HCT116 (cell line): ENCODE measurements at regions not wholly inside any gene's neighbourhood (a gene's known extent, or its start where the extent isn't known, plus 50 kb on each side); places are given as distances from the start of the nearest gene placed in this dataset.

Experiments
- POLR2A ChIP-seq: IDR thresholded peaks from 2 replicates; pipeline ENCODE4 v1.7.0; 2011; ENCODE audit warnings: borderline replicate concordance; ENCODE audit not compliant: insufficient read depth, insufficient read length; ENCODE audit errors: extremely low read depth
- POLR2AphosphoS5 ChIP-seq: IDR thresholded peaks from 2 replicates; pipeline ENCODE4 v1.6.1; 2011; ENCODE audit warnings: mild to moderate bottlenecking, low read depth, low read length, moderate library complexity
- RAD21 ChIP-seq: IDR thresholded peaks from 2 replicates; pipeline ENCODE4 v1.6.1; 2012; ENCODE audit warnings: low read depth, mild to moderate bottlenecking
- SIN3A ChIP-seq: IDR thresholded peaks from 2 replicates; pipeline ENCODE4 v1.6.1; 2012; ENCODE audit warnings: low read depth
- SP1 ChIP-seq: IDR thresholded peaks from 2 replicates; pipeline ENCODE4 v1.6.1; 2012; ENCODE audit warnings: low read depth
- TCF7L2 ChIP-seq: IDR thresholded peaks from 2 replicates; pipeline ENCODE4 v1.7.0; 2011; ENCODE audit warnings: borderline replicate concordance, inconsistent platforms; ENCODE audit not compliant: insufficient read depth, insufficient read length; ENCODE audit errors: extremely low read depth
- ZFX ChIP-seq: fragments of 450-650 bp; IDR thresholded peaks from 2 replicates; pipeline ENCODE4 v1.6.1; 2017
- TF ChIP-seq, protein P1 (sequence below), 3 experiments: fragments of 200-600 bp in 1 of 3; sonication (generic) in 1 of 3; IDR thresholded peaks in 2 of 3; conservative IDR thresholded peaks in 1 of 3; 2 replicates each; pipeline ENCODE4 v1.5.1; 2012 to 2017; ENCODE audit warnings: low read depth in 2 of 3, low read length in 2 of 3, antibody characterized with exemption in 1 of 3, borderline replicate concordance in 1 of 3, control low read depth in 1 of 3, mild to moderate bottlenecking in 1 of 3, mixed read lengths in 1 of 3, mixed run types in 1 of 3, moderate library complexity in 1 of 3; ENCODE audit not compliant: insufficient read depth in 1 of 3
- TF ChIP-seq, protein P2 (sequence below): IDR thresholded peaks from 2 replicates; pipeline ENCODE4 v1.6.1; 2012
- TF ChIP-seq, protein P3 (sequence below): IDR thresholded peaks from 2 replicates; pipeline ENCODE4 v1.6.1; 2012
- TF ChIP-seq, protein P4 (sequence below): IDR thresholded peaks from 2 replicates; pipeline ENCODE4 v1.6.1; 2012; ENCODE audit warnings: low read depth

DNA sequence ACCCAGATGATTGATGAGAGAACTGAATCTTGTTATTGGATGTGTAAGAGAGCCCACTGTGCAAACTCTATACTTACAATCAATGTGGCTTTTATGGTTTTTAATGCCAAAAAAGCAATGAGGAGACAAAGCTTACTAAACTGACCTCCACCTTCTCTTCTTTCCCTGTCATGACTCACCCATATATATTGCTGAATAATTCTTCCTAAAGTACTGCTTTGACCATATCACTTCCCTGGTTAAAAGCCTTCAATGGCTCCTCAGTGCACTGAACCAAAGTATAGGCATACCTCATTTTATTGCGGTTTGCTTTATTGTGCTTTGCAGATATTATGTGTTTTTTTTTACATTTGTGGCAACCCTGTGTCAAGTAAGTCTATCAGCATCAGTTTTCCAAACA, 138.4 kb upstream of the PELI2 start:
- TF ChIP-seq, protein P1, sequence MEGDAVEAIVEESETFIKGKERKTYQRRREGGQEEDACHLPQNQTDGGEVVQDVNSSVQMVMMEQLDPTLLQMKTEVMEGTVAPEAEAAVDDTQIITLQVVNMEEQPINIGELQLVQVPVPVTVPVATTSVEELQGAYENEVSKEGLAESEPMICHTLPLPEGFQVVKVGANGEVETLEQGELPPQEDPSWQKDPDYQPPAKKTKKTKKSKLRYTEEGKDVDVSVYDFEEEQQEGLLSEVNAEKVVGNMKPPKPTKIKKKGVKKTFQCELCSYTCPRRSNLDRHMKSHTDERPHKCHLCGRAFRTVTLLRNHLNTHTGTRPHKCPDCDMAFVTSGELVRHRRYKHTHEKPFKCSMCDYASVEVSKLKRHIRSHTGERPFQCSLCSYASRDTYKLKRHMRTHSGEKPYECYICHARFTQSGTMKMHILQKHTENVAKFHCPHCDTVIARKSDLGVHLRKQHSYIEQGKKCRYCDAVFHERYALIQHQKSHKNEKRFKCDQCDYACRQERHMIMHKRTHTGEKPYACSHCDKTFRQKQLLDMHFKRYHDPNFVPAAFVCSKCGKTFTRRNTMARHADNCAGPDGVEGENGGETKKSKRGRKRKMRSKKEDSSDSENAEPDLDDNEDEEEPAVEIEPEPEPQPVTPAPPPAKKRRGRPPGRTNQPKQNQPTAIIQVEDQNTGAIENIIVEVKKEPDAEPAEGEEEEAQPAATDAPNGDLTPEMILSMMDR (IDR thresholded peaks at IDR 0.05 in 2 of 3, conservative IDR thresholded peaks at IDR 0.05 in 1 of 3; ENCODE audit: borderline replicate concordance in 1 of 3, insufficient read depth in 1 of 3, low read depth in 2 of 3, low read length in 2 of 3): no peak
- TF ChIP-seq, protein P2, sequence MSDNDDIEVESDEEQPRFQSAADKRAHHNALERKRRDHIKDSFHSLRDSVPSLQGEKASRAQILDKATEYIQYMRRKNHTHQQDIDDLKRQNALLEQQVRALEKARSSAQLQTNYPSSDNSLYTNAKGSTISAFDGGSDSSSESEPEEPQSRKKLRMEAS: no peak
- TF ChIP-seq RAD21: no peak
- no peak for TF ChIP-seq ZFX
- no peak for TF ChIP-seq SP1
- TF ChIP-seq, protein P3, sequence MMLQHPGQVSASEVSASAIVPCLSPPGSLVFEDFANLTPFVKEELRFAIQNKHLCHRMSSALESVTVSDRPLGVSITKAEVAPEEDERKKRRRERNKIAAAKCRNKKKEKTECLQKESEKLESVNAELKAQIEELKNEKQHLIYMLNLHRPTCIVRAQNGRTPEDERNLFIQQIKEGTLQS: no peak
- no peak for TF ChIP-seq SIN3A
- no peak for TF ChIP-seq POLR2A
- no peak for TF ChIP-seq POLR2AphosphoS5
- TF ChIP-seq, protein P4, sequence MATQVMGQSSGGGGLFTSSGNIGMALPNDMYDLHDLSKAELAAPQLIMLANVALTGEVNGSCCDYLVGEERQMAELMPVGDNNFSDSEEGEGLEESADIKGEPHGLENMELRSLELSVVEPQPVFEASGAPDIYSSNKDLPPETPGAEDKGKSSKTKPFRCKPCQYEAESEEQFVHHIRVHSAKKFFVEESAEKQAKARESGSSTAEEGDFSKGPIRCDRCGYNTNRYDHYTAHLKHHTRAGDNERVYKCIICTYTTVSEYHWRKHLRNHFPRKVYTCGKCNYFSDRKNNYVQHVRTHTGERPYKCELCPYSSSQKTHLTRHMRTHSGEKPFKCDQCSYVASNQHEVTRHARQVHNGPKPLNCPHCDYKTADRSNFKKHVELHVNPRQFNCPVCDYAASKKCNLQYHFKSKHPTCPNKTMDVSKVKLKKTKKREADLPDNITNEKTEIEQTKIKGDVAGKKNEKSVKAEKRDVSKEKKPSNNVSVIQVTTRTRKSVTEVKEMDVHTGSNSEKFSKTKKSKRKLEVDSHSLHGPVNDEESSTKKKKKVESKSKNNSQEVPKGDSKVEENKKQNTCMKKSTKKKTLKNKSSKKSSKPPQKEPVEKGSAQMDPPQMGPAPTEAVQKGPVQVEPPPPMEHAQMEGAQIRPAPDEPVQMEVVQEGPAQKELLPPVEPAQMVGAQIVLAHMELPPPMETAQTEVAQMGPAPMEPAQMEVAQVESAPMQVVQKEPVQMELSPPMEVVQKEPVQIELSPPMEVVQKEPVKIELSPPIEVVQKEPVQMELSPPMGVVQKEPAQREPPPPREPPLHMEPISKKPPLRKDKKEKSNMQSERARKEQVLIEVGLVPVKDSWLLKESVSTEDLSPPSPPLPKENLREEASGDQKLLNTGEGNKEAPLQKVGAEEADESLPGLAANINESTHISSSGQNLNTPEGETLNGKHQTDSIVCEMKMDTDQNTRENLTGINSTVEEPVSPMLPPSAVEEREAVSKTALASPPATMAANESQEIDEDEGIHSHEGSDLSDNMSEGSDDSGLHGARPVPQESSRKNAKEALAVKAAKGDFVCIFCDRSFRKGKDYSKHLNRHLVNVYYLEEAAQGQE: no peak
- no peak for TF ChIP-seq TCF7L2
